ENCODE measurements at regions not wholly inside any gene's neighbourhood (a gene's known extent, or its start where the extent isn't known, plus 50 kb on each side); places are given as distances from the start of the nearest gene placed in this dataset.

- DNase-seq = no peak
Measured at GRCh38 chr11:96614846-96615245, 225.0 kb downstream of the JRKL start.

DNA sequence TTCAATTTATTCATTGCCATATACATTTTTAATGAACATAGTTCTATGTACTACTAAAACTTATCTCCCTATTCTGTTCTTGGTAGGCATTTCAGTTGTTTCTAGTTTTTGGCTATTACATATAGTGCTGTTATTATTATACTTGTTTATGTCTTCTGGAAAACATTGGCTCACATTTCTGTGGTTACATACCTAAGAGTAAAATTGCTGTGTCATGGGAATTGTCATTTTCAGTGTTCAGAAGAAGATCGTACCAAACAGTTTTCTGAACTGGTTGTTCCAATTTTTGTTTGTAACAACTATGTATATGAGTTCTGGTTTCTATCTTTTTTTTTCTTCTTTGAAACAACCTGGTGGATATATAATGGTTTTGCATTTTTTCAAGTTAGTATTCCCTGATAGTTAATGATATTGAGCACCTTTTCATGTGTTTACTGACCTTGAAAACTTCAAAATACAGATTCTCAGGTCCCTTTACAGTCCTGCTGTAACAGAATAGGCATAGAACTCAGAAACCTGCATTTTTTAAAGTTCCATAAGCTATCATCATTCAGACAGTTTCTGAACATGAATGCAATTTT, 230.7 kb downstream of the JRKL start:
- DNase-seq = no peak

DNA sequence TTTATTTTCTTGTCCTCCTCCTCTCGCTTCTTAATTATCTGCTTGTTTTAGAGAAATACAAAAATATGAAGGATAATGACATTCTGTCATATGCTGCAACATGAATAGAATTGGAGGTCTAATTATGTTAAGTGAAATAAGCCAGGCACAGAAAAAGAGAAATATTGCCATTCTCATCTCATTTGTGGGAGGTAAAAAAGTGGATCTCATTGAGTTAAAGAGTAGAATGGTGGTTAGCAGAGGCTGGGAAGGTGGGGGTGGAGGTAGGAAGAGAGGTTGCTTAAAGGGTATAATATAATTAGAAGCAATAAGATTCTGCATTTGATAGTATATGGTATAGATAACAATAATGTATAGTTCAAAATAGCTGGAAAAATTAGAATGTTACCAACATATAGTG, 231.3 kb downstream of the JRKL start:
- no peak for DNase-seq

GRCh38 chr11:96622026-96622634, 232.3 kb downstream of the JRKL start:
- DNase-seq = peak; percentile 3

DNA sequence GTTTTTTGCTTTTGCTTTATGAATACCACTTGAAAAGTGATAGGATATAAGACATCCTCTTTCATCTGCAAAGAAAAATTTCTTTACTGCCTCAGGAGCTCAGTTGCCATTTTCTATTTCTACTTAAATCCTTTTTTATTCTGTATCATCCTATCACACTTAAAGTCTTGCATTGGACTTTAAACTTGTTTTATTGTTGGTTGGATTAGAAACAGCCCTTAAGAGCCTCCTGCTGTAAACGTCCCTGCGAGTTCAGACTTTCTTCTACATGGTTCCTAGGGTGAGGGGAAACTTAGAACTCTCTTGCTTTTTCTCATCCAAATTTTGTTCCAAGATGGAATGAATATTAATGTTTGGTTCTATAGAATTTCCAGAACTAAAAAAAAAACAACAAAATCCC, 234.3 kb downstream of the JRKL start:
- DNase-seq = no peak

GRCh38 chr11:96627376-96627775, 237.6 kb downstream of the JRKL start:
- DNase-seq = no peak

- no peak for DNase-seq
Measured at GRCh38 chr11:96635655-96636054, 245.8 kb downstream of the JRKL start.

DNA sequence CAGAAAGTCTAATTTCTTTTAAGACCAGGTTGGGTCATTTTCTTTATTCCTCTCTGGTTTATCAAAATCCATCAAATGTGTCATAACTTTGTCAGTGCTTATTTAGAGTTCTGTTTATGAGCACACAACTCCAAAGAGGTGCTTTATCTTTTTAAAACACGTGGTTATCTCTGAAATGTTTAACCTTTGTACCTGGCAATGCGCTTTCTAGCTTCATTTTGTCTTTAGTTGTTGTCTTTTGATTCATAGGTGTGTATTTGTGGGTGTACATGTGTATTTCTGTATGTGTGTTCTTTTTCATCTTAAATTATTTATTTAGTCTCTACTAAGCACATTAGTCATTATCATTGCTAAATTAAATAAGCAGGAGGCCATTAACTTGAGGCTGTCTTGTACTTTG, 251.4 kb downstream of the JRKL start:
- no peak for DNase-seq

DNA sequence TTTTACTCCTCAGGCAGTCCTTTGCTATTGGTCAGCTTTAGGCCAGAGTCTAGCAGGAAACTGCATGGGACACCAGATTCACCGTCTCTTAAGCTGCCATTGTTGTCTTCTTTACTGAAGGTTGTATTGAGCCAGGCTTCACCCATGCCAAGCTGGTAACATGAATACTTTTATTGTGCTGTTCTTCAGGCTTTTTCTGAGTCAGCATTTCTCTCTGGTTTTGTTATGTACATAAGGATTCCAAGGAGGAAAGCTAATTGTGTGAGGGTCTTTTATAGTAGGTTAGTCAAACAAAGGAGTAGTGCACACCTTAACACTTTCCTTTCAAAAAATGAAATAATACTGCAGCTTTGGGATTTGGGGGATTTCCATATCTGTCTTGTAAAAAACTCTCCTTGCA, 252.8 kb downstream of the JRKL start:
- no peak for DNase-seq

- no peak for DNase-seq
Measured at GRCh38 chr11:96643173-96643572, 253.4 kb downstream of the JRKL start.

- no peak for DNase-seq
Measured at GRCh38 chr11:96647621-96648020, 257.8 kb downstream of the JRKL start.

DNA sequence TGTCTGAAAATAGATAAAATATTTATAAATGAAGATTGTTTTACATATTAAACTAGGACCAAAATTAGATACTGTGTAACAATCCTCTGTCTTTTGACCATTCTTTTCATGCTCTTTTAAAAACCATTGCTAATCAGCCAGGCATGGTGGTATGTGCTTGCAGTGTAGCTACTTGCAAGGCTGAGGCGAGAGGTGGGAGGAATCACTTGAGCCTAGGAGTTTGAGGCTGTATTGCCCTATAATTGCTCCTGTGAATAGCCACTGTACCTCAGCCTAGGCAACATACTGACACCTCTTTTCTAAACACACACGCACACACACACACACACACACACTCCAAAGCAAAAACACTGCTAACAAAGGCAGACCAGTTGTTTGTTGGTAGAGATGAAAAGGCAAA, 259.2 kb downstream of the JRKL start:
- no peak for DNase-seq

- no peak for DNase-seq
Measured at GRCh38 chr11:96652516-96652915, 262.7 kb downstream of the JRKL start.

GRCh38 chr11:96655474-96655873, 265.7 kb downstream of the JRKL start:
- DNase-seq = no peak

DNA sequence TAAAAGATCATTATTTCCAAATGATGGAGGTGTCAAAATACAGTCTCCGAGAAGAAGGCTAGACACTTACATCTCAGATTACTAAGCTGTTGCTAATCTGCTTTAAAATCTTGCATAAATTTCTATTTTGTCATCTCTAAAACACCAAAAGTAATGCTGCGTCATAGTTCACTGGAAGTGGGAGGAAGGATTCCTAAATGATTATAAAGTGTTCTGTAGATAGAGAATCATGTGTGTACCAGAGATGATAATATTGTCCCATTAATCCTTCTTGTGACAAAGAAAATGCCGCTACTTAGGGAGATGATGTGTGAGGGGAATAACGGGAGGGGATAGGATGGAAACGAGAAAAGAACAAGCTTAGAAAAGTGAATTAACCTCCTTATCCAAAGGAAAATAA, 268.6 kb downstream of the JRKL start:
- no peak for DNase-seq

DNA sequence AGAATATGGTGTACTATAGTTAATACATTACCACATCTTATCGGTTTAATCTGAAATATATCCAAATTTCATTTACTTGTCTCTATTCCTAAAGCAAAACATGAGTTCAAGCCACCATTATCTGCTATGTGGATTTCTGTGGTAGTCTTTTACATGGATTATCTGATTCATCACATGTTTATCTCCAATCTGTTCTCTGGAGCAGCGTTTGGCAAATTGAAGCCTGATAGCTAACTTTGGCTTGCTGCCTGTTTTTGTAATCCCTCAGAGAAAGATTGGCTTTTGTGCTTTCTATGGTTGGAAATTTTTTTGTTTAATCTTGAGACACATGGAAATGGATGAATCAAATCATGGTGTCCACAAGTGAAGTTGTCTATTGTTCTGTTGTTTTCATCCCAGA, 274.3 kb downstream of the JRKL start:
- no peak for DNase-seq

DNA sequence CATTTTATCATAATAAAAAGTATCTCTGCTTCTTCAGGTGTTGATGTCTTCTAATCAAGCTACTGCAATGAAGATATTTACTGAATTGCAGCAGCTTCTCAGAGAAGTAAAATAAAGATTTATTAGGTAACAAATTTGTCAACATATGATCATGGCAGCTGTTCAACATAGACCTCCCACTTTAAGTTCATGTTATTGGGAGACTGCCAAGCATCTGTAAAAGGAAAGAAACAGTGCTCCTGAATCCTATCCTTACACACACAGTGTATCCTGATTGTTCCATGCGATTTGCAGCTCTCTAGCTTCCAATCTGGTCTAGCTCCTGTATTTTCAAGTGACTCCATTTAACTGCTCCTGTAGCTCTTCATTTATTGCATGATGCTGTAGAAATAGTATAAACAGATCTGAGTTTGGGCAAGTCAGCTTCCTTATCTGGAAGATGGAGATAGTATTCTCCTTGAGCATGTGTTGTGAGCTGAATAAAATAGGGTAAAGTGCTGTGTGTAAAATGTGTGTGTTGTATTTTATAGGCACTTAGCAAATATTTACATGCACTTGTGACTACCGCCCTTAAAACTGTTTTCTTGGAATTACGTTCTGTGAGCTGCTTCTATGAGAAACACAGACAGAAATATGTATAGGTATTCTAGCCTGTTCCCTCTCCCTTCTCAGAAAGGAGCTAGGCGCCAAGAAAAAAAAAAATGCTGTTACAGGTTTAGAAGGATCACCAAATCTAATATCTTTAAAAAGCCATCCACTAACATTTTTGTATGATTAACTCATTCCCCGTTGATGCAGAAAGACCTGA, 290.6 kb downstream of the JRKL start:
- DNase-seq = no peak

- DNase-seq = no peak
Measured at GRCh38 chr11:96681019-96681716, 291.4 kb downstream of the JRKL start.

- no peak for DNase-seq
Measured at GRCh38 chr11:96694338-96694737, 304.5 kb downstream of the JRKL start.

DNA sequence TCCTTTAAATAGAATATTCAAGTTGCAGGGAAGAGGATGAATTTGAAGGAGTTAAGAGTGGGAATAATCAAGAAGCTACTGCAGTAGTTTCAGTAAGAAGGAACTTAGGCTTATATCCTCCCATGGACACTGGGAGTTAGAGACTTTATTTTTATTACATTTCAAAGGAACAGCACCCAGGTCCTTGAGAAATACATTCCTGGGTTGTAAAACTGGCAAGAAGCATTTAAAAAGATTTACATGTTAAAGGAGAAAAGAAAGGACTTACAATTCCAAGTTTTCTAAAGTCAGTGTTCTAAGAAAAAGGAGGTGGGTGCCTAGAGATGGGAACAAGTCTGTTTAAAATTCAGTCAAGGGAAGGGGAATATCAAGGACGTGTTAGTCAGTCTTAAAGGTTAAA, 306.9 kb downstream of the JRKL start:
- DNase-seq = no peak

DNA sequence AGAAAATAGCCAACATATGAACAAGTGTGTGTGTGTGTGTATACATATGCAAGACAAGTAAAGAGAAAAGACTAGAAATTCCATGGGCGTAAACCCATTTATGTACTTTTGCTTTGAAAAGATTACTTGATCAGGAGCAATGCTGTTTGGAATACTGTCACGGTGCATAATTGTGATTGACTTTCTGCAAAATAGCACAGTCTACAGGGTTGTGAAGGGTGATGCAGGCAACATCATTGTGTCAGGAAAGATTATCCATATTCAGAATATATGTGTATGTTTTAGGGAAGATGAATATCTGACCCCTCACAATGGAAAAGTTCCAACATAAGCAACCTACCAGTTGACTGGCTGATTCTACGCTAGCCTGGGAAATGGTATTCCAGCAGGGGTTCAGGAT, 307.7 kb downstream of the JRKL start:
- no peak for DNase-seq

DNA sequence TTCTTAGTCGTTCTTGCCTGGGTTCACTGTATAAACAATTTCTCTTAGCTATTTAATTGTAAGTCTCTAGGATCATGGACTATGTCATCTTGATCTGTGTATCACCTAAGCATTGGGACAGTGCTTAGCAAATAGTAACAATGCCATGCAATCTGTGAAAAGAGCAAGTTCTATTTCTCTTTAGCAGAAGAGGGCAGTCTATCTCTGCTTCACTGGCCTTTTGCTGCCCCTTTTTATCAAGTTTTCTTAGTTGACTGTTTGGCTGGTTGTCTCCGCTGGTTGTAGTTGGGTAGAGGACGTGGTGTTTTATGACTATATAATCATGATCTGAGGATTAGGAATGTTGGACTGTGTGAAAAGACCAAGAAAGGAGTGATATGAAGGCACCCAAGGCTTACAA, 315.0 kb downstream of the JRKL start:
- DNase-seq = no peak

- no peak for DNase-seq
Measured at GRCh38 chr11:96706761-96707160, 316.9 kb downstream of the JRKL start.

GRCh38 chr11:96707273-96707672, 317.5 kb downstream of the JRKL start:
- no peak for DNase-seq

Measured in fibroblast of skin of right quadriceps (primary cell).